Right lobe of liver (tissue), 6 donors: ENCODE measurements at regions not wholly inside any gene's neighbourhood (a gene's known extent, or its start where the extent isn't known, plus 50 kb on each side); places are given as distances from the start of the nearest gene placed in this dataset.
A peak's percentile ranks its signal among the peaks of the same experiment; 100 is the strongest.

Experiments
- ATAC-seq, 4 donors: fragments of 200-7000 bp; cut with Tn5 transposase; one replicate each; pipeline ENCODE4 v1.9.1; 2020; ENCODE audit warnings: mild to moderate bottlenecking in 4 of 4, moderate library complexity in 4 of 4
- DNase-seq, 3 donors: peaks; one replicate each; pipeline ENCODE4 v3.0.0-alpha.2; 2020
- H3K27ac ChIP-seq, 3 donors: fragments of 200-600 bp; one replicate each; pipeline ENCODE4 v1.8.0; 2022
- H3K27me3 ChIP-seq, 2 donors: fragments of 200-600 bp; one replicate each; pipeline ENCODE4 v1.8.0; 2022
- H3K36me3 ChIP-seq, 4 donors: fragments of 200-600 bp; sonication (generic) in 1 of 4; one replicate each; pipeline versions ENCODE4 v1.5.1 to v1.8.0; 2017 to 2022; ENCODE audit warnings: control low read depth in 1 of 4
- H3K4me1 ChIP-seq, 4 donors: fragments of 200-600 bp; sonication (generic) in 1 of 4; one replicate each; pipeline versions ENCODE4 v1.5.1 to v1.8.0; 2017 to 2022; ENCODE audit warnings: control low read depth in 1 of 4
- H3K4me3 ChIP-seq, 3 donors: fragments of 200-600 bp; one replicate each; pipeline ENCODE4 v1.8.0; 2022
- H3K9me3 ChIP-seq, 4 donors: fragments of 200-600 bp; sonication (generic) in 1 of 4; one replicate each; pipeline versions ENCODE4 v1.5.1 to v1.8.0; 2017 to 2022; ENCODE audit warnings: control low read depth in 1 of 4
- POLR2A ChIP-seq: fragments of 450-650 bp; IDR thresholded peaks from one replicate; pipeline ENCODE4 v1.6.1; 2017; ENCODE audit warnings: antibody characterized with exemption, mild to moderate bottlenecking
- WGBS: methylation state at CpG from one replicate; pipeline ENCODE4 v1.1.6; 2018; ENCODE audit warnings: low coverage, low lambda C conversion rate; ENCODE audit not compliant: insufficient coverage; ENCODE audit errors: missing lambda C conversion rate; 5-methylcytosine and 5-hydroxymethylcytosine counted together
- intact Hi-C, 2 donors: fragments of 100-400 bp; cut with DNase I; formaldehyde crosslinking; loops; one replicate each; pipeline versions ENCODE4 v1.11.2 to v1.14.1; 2022
- TF ChIP-seq, protein P1 (sequence below), 4 donors: fragments of 200-600 bp in 3 of 4; fragments of 450-650 bp in 1 of 4; IDR thresholded peaks; one replicate each; pipeline versions ENCODE4 v1.5.1 to v1.8.0; 2016 to 2022; ENCODE audit warnings: antibody characterized with exemption in 4 of 4, mild to moderate bottlenecking in 2 of 4
- donor health status: DM: no; HTN: yes; CAD: no.
- donor health status: DM: no; HTN: no; CAD: no.
- donor health status: DM: no; HTN: no; CAD: no.
- donor health status: DM: no; HTN: yes; CAD: no.
- donor health status: DM: no; HTN: yes; CAD: no.

DNA sequence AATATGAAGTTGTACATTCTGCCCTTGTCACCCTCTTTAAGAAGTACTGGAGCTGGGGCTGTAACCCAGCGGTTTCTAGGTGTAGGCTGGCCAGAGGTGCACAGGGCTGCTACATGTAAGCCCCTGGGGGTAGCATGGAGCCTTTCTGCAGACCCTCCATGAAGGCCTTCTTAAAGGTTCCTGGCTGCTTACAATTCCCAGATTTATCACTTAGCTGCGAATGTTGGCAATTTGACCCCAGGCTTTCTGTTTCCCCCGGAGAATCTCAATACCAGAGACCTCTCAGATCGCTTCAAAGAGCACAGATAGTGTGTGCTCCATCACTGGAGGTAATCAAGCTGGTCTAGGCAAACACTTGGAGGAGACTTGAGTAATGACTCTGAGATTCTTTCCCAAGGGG is 309.4 kb downstream of the CBLN1 start:
- H3K4me3 ChIP-seq = no peak overlapping the region
- no peaks in the 10 kb centered on the region for H3K4me1 ChIP-seq
- no peak for DNase-seq
- ATAC-seq = no peak
- H3K9me3 ChIP-seq = no peaks in the 10 kb centered on the region
- TF ChIP-seq, protein P1, sequence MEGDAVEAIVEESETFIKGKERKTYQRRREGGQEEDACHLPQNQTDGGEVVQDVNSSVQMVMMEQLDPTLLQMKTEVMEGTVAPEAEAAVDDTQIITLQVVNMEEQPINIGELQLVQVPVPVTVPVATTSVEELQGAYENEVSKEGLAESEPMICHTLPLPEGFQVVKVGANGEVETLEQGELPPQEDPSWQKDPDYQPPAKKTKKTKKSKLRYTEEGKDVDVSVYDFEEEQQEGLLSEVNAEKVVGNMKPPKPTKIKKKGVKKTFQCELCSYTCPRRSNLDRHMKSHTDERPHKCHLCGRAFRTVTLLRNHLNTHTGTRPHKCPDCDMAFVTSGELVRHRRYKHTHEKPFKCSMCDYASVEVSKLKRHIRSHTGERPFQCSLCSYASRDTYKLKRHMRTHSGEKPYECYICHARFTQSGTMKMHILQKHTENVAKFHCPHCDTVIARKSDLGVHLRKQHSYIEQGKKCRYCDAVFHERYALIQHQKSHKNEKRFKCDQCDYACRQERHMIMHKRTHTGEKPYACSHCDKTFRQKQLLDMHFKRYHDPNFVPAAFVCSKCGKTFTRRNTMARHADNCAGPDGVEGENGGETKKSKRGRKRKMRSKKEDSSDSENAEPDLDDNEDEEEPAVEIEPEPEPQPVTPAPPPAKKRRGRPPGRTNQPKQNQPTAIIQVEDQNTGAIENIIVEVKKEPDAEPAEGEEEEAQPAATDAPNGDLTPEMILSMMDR (IDR thresholded peaks at IDR 0.05) = no peak
- no peak for TF ChIP-seq POLR2A
- H3K27me3 ChIP-seq = no peaks in the 10 kb centered on the region
- intact Hi-C loops = no loop called here
- H3K36me3 ChIP-seq = no peaks in the 10 kb centered on the region
- WGBS = 73% methylated on average over 3 of the region's 4 CpGs
- no peak overlapping the region for H3K27ac ChIP-seq

DNA sequence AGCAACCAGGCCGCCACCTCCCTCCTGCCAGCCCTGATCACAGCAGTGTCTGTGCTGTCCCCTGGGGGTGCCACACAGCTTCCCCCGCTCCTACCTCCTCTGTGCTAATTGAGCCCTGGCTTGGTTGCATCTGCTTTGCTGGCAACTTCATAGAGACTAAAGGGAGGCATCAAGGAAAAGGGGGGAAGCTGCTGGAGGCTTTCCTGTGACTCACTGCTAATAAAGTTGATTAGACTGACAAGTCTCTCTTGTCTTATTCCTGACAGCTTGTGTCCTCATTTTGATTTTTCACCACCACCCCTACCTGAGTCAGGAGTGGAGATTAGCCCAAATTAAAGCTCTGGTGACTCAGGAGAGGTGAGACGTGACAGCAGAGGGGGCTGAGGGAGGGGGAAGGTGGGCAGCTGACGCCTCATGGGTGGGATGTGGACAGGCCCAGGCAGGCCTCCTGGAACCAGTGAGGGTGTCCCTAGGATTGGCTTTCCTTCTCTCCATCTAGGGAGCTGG is 310.0 kb downstream of the CBLN1 start:
- Histone ChIP-seq H3K4me1 (no peaks in the 10 kb centered on the region), H3K36me3 (no peaks in the 10 kb centered on the region), H3K27ac (no peak overlapping the region), H3K9me3 (no peaks in the 10 kb centered on the region), H3K4me3 (no peak overlapping the region), H3K27me3 (no peaks in the 10 kb centered on the region)
- intact Hi-C loops = no loop called here
- DNase-seq = no peak
- ATAC-seq = peak in 1 of 4 donors; percentile 10
- 54% methylated on average over 3 of the region's 4 CpGs for WGBS
- TF ChIP-seq, protein P1 (IDR thresholded peaks at IDR 0.05) = no peak
- no peak for TF ChIP-seq POLR2A

DNA sequence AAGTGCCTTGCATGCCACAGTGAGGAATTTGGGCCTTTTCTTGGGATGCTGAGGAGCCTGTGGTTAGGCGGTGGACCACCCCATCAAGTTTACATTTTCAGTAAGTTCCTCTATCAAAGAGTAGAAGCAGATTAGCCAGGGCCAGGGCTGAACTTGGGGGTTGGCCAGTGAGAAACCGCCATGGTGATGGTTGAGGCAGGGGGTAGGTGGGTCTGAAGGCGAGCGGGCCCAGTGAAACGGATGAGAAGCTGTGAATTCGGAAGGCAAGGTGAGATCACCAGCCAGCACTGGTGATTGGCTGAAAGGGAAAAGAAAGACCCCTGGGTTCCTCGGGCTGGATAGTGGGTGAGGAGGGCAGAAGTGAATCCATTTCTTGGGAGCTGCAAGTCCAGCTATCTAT is 311.4 kb downstream of the CBLN1 start:
- no peak for DNase-seq
- Histone ChIP-seq H3K4me1 (no peaks in the 10 kb centered on the region), H3K4me3 (no peak overlapping the region), H3K36me3 (no peaks in the 10 kb centered on the region), H3K27me3 (no peaks in the 10 kb centered on the region), H3K9me3 (no peaks in the 10 kb centered on the region), H3K27ac (no peak overlapping the region)
- ATAC-seq = no peak
- WGBS = 73% methylated on average over 7 of the region's 7 CpGs
- intact Hi-C loops = no loop called here
- no peak for TF ChIP-seq POLR2A
- TF ChIP-seq, protein P1 (IDR thresholded peaks at IDR 0.05) = no peak

DNA sequence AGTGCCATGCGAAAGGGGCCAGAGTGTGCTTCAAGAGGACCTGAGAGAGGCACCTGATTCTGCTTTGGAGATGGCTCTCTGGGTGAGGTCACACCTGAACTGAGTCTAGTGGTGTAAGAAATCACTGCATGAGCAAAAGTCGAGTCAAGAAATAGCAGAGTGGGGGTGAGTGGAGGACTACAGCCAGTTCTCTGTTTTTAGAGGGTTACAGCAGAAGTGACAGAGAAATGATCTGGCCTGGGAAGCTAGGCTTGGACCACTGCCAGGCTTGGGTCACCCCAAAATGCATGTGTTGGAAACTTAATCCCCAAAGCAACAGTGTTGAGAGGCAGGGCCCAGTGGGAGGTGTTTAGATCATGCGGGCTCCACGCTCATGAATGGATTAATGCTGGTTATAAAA is 312.0 kb downstream of the CBLN1 start:
- no peaks in the 10 kb centered on the region for H3K4me1 ChIP-seq
- intact Hi-C loops = no loop called here
- H3K27me3 ChIP-seq = no peaks in the 10 kb centered on the region
- H3K9me3 ChIP-seq = no peaks in the 10 kb centered on the region
- ATAC-seq (no peak), DNase-seq (no peak)
- H3K36me3 ChIP-seq = no peaks in the 10 kb centered on the region
- no peak overlapping the region for H3K4me3 ChIP-seq
- no peak overlapping the region for H3K27ac ChIP-seq
- 51% methylated on average over 2 of the region's 4 CpGs for WGBS
- TF ChIP-seq, protein P1 (IDR thresholded peaks at IDR 0.05) = no peak
- no peak for TF ChIP-seq POLR2A

DNA sequence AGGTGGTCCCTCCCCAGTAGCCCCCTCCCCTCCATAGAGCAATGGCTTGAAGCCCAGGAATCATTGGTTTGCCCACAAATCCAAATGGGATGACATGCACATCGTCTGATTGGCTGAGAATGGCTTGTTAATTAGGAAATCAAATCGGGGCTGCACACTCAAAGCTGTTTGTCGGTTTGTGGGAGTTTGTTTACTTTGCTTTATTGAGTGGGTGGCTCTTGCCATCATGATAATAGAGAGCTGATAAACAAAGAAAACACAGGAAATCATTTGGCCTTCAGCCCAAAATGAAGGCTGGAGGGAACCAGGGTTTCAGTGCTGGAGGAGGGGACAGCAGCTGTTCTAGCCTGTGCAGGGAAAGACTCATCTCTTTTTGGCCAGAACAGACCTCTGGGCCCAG is 316.3 kb downstream of the CBLN1 start:
- DNase-seq (no peak), ATAC-seq (no peak)
- Histone ChIP-seq H3K27ac (no peak overlapping the region), H3K4me1 (no peaks in the 10 kb centered on the region), H3K27me3 (no peaks in the 10 kb centered on the region), H3K4me3 (no peak overlapping the region), H3K9me3 (no peaks in the 10 kb centered on the region), H3K36me3 (no peaks in the 10 kb centered on the region)
- intact Hi-C loops = no loop called here
- WGBS = 13% methylated on average over 3 of the region's 3 CpGs
- TF ChIP-seq POLR2A = no peak
